HCT116 (cell line): ENCODE measurements at regions not wholly inside any gene's neighbourhood (a gene's known extent, or its start where the extent isn't known, plus 50 kb on each side); places are given as distances from the start of the nearest gene placed in this dataset.

Source experiments
- ATAC-seq: fragments of 200-7000 bp; cut with Tn5 transposase; 2 replicates; pipeline ENCODE4 v1.9.1; 2020; ENCODE audit warnings: mild to moderate bottlenecking, moderate library complexity
- BruUV-seq: library from RNA; stranded (reverse); fragments of 400-500 nt; replicated peaks from 2 replicates; lab custom pipeline; 2021; lab: Mats Ljungman, UMichigan
- CTCF ChIA-PET: fragments of 300-600 bp; sonication (Branson Sonifier 250); formaldehyde crosslinking; loops from one replicate; lab custom pipeline; 2021; ENCODE audit warnings: antibody characterized with exemption; lab: Charles Lee
- POLR2A ChIA-PET: fragments of 300-600, 350-600 bp; sonication (Branson Sonifier 250); formaldehyde crosslinking; loops from one replicate; lab custom pipeline; 2021; ENCODE audit warnings: antibody characterized with exemption; lab: Charles Lee
- RAD21 ChIA-PET, 2 experiments: fragments of 300-600 bp; sonication (Branson Sonifier 250); formaldehyde crosslinking; loops; one replicate each; lab custom pipeline; 2023; ENCODE audit warnings: low total read pairs in 2 of 2; ENCODE audit not compliant: uncharacterized antibody in 2 of 2, unreplicated experiment in 2 of 2, low non-redundant PET in 1 of 2; lab: Charles Lee
- DNase-seq: peaks from one replicate; pipeline ENCODE4 v3.0.0-alpha.2; 2010; ENCODE audit warnings: low read depth, low spot score
- H2AFZ ChIP-seq: fragments of 200-600 bp; shearing (Covaris generic), sonication (generic); 2 replicates; pipeline ENCODE4 v1.6.1; 2017; ENCODE audit warnings: low read depth, mixed run types, mixed read lengths, antibody characterized with exemption, low read length; ENCODE audit not compliant: poor library complexity, severe bottlenecking
- H3K27ac ChIP-seq: 2 replicates; pipeline ENCODE4 v1.5.1; 2012; ENCODE audit warnings: low read depth, low read length
- H3K27me3 ChIP-seq: fragments of 200-600 bp; sonication (generic); 2 replicates; pipeline ENCODE4 v1.6.1; 2016; ENCODE audit warnings: mixed run types, low read length, mixed read lengths; ENCODE audit not compliant: insufficient read depth
- H3K36me3 ChIP-seq, 2 experiments: fragments of 200-500 bp in 1 of 2; fragments of 200-600 bp in 1 of 2; sonication (Bioruptor generic) in 1 of 2; sonication (generic) in 1 of 2; 2 replicates each; pipeline versions ENCODE4 v1.5.1 to v1.6.1; 2014 to 2016; ENCODE audit warnings: low read length in 2 of 2, inconsistent platforms in 1 of 2, mixed read lengths in 1 of 2, mixed run types in 1 of 2; ENCODE audit not compliant: insufficient read depth in 2 of 2, control insufficient read depth in 1 of 2
- H3K4me1 ChIP-seq, 2 experiments: fragments of 200-600 bp in 1 of 2; sonication (generic) in 1 of 2; 2 replicates each; pipeline versions ENCODE4 v1.5.1 to v1.6.1; 2012 to 2017; ENCODE audit warnings: low read length in 2 of 2, inconsistent platforms in 1 of 2, mild to moderate bottlenecking in 1 of 2, mixed read lengths in 1 of 2, mixed run types in 1 of 2, moderate library complexity in 1 of 2; ENCODE audit not compliant: insufficient read depth in 2 of 2, control insufficient read depth in 1 of 2
- H3K4me2 ChIP-seq: fragments of 200-600 bp; sonication (generic); 2 replicates; pipeline ENCODE4 v1.6.1; 2017; ENCODE audit warnings: mixed run types, low read length, mixed read lengths
- H3K4me3 ChIP-seq, 2 experiments: fragments of 200-600 bp in 1 of 2; sonication (generic) in 1 of 2; replicated peaks in 1 of 2; 2 replicates each; pipeline ENCODE4 v1.5.1; 2011 to 2016; ENCODE audit warnings: low read length in 2 of 2, control low read depth in 1 of 2, low read depth in 1 of 2, mild to moderate bottlenecking in 1 of 2, mixed read lengths in 1 of 2, mixed run types in 1 of 2
- H3K79me2 ChIP-seq: fragments of 200-600 bp; sonication (generic); 2 replicates; pipeline ENCODE4 v1.6.1; 2017; ENCODE audit warnings: mild to moderate bottlenecking, mixed run types, low read length, moderate library complexity, mixed read lengths; ENCODE audit not compliant: insufficient read depth
- H3K9ac ChIP-seq: fragments of 200-600 bp; sonication (generic); 2 replicates; pipeline ENCODE4 v1.6.1; 2016; ENCODE audit warnings: low read length, mixed read lengths
- H3K9me2 ChIP-seq: fragments of 200-600 bp; sonication (generic), shearing (Covaris generic); 2 replicates; pipeline ENCODE4 v1.6.1; 2017; ENCODE audit warnings: mixed run types, mild to moderate bottlenecking, moderate library complexity; ENCODE audit not compliant: insufficient read depth
- H3K9me3 ChIP-seq, 2 experiments: fragments of 200-500 bp in 1 of 2; fragments of 200-600 bp in 1 of 2; sonication (Bioruptor generic) in 1 of 2; sonication (generic) in 1 of 2; 2 replicates each; pipeline ENCODE4 v1.6.1; 2014 to 2017; ENCODE audit warnings: low read length in 2 of 2, mixed read lengths in 2 of 2, inconsistent platforms in 1 of 2, low read depth in 1 of 2, mild to moderate bottlenecking in 1 of 2, mixed run types in 1 of 2, moderate library complexity in 1 of 2; ENCODE audit not compliant: control insufficient read depth in 1 of 2, insufficient read depth in 1 of 2
- H4K20me1 ChIP-seq: fragments of 200-600 bp; sonication (generic), shearing (Covaris generic); 2 replicates; pipeline ENCODE4 v1.6.1; 2017; ENCODE audit warnings: mixed run types, mild to moderate bottlenecking, moderate library complexity; ENCODE audit not compliant: insufficient read depth
- CBX3 ChIP-seq: IDR thresholded peaks from 2 replicates; pipeline ENCODE4 v1.6.1; 2012; ENCODE audit warnings: low read depth
- CEBPB ChIP-seq: IDR thresholded peaks from 2 replicates; pipeline ENCODE4 v1.6.1; 2012; ENCODE audit warnings: low read depth
- EGR1 ChIP-seq: IDR thresholded peaks from 2 replicates; pipeline ENCODE4 v1.6.1; 2012; ENCODE audit warnings: low read depth
- EZH2 ChIP-seq: fragments of 200-600 bp; sonication (generic); IDR thresholded peaks from 2 replicates; pipeline ENCODE4 v1.6.1; 2017; ENCODE audit warnings: antibody characterized with exemption, mixed run types
- EZH2phosphoT487 ChIP-seq: fragments of 200-600 bp; IDR thresholded peaks from 2 replicates; pipeline ENCODE4 v1.6.1; 2018; ENCODE audit warnings: antibody characterized with exemption, borderline replicate concordance
- MAX ChIP-seq: IDR thresholded peaks from 2 replicates; pipeline ENCODE4 v1.6.1; 2012
- POLR2A ChIP-seq: IDR thresholded peaks from 2 replicates; pipeline ENCODE4 v1.7.0; 2011; ENCODE audit warnings: borderline replicate concordance; ENCODE audit not compliant: insufficient read depth, insufficient read length; ENCODE audit errors: extremely low read depth
- POLR2AphosphoS5 ChIP-seq: IDR thresholded peaks from 2 replicates; pipeline ENCODE4 v1.6.1; 2011; ENCODE audit warnings: mild to moderate bottlenecking, low read depth, low read length, moderate library complexity
- RAD21 ChIP-seq: IDR thresholded peaks from 2 replicates; pipeline ENCODE4 v1.6.1; 2012; ENCODE audit warnings: low read depth, mild to moderate bottlenecking
- SIN3A ChIP-seq: IDR thresholded peaks from 2 replicates; pipeline ENCODE4 v1.6.1; 2012; ENCODE audit warnings: low read depth
- SP1 ChIP-seq: IDR thresholded peaks from 2 replicates; pipeline ENCODE4 v1.6.1; 2012; ENCODE audit warnings: low read depth
- SRF ChIP-seq: IDR thresholded peaks from 2 replicates; pipeline ENCODE4 v1.6.1; 2012; ENCODE audit warnings: low read depth
- TCF7L2 ChIP-seq: IDR thresholded peaks from 2 replicates; pipeline ENCODE4 v1.7.0; 2011; ENCODE audit warnings: borderline replicate concordance, inconsistent platforms; ENCODE audit not compliant: insufficient read depth, insufficient read length; ENCODE audit errors: extremely low read depth
- YY1 ChIP-seq: IDR thresholded peaks from 2 replicates; pipeline ENCODE4 v1.6.1; 2011; ENCODE audit warnings: low read length, low read depth, moderate library complexity, mild to moderate bottlenecking; ENCODE audit not compliant: insufficient replicate concordance; ENCODE audit errors: extremely low read depth
- ZBTB33 ChIP-seq: IDR thresholded peaks from 2 replicates; pipeline ENCODE4 v1.6.1; 2011; ENCODE audit warnings: mild to moderate bottlenecking, low read length, moderate library complexity; ENCODE audit not compliant: insufficient replicate concordance; ENCODE audit errors: extremely low read depth
- ZFX ChIP-seq: fragments of 450-650 bp; IDR thresholded peaks from 2 replicates; pipeline ENCODE4 v1.6.1; 2017
- intact Hi-C: fragments of 100-400 bp; cut with micrococcal nuclease; formaldehyde crosslinking; loops from 2 replicates; pipeline ENCODE4 v1.10.0; 2022
- TF ChIP-seq, protein P1 (sequence below): IDR thresholded peaks from 2 replicates; pipeline ENCODE4 v1.6.1; 2012; ENCODE audit warnings: low read depth

DNA sequence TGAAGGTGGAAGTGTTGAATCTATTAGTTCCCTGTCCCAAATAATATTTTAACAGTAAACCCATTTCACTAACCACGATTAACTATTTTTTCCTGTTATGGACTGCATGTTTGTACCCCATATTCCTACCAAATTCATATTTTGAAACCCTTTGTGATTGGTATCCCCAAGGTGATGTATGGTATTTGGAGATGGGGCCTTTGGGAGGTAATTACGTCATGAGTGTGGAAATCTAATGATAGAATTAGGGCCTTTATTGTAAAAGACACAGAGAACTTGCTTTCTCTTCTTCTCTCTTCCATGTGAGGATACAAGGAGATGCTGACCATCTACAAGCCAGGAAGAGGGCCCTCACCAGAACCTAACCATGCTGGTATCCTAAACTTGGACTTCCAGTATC is 744.7 kb downstream of the DTWD2 start:
- H3K4me1 ChIP-seq = no peaks in the 10 kb centered on the region
- H3K36me3 ChIP-seq = no peaks in the 10 kb centered on the region
- H3K9me3 ChIP-seq = no peaks in the 10 kb centered on the region
- TF ChIP-seq SRF = no peak
- no peak for TF ChIP-seq YY1
- no peak for TF ChIP-seq SIN3A
- no peak for TF ChIP-seq EZH2
- no peak for TF ChIP-seq EZH2phosphoT487
- no peak for TF ChIP-seq RAD21
- TF ChIP-seq CEBPB = no peak
- no peak for TF ChIP-seq SP1
- no peak for TF ChIP-seq CBX3
- no peak for TF ChIP-seq TCF7L2
- no peak for TF ChIP-seq MAX
- no peak for TF ChIP-seq ZFX
- no peak for TF ChIP-seq POLR2A
- TF ChIP-seq POLR2AphosphoS5 = no peak
- no peak for TF ChIP-seq ZBTB33
- TF ChIP-seq, protein P1, sequence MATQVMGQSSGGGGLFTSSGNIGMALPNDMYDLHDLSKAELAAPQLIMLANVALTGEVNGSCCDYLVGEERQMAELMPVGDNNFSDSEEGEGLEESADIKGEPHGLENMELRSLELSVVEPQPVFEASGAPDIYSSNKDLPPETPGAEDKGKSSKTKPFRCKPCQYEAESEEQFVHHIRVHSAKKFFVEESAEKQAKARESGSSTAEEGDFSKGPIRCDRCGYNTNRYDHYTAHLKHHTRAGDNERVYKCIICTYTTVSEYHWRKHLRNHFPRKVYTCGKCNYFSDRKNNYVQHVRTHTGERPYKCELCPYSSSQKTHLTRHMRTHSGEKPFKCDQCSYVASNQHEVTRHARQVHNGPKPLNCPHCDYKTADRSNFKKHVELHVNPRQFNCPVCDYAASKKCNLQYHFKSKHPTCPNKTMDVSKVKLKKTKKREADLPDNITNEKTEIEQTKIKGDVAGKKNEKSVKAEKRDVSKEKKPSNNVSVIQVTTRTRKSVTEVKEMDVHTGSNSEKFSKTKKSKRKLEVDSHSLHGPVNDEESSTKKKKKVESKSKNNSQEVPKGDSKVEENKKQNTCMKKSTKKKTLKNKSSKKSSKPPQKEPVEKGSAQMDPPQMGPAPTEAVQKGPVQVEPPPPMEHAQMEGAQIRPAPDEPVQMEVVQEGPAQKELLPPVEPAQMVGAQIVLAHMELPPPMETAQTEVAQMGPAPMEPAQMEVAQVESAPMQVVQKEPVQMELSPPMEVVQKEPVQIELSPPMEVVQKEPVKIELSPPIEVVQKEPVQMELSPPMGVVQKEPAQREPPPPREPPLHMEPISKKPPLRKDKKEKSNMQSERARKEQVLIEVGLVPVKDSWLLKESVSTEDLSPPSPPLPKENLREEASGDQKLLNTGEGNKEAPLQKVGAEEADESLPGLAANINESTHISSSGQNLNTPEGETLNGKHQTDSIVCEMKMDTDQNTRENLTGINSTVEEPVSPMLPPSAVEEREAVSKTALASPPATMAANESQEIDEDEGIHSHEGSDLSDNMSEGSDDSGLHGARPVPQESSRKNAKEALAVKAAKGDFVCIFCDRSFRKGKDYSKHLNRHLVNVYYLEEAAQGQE = no peak
- no peak for TF ChIP-seq EGR1
- H3K9ac ChIP-seq = no peak overlapping the region
- DNase-seq (no peak), ATAC-seq (no peak)
- no peak overlapping the region for H2AFZ ChIP-seq
- no peak overlapping the region for H3K4me2 ChIP-seq
- no peaks in the 10 kb centered on the region for H3K79me2 ChIP-seq
- intact Hi-C loops = no loop called here
- RAD21 ChIA-PET = no interaction called here
- H3K4me3 ChIP-seq = no peak overlapping the region
- no peak overlapping the region for H3K27ac ChIP-seq
- CTCF ChIA-PET = no interaction called here
- no peaks in the 10 kb centered on the region for H3K27me3 ChIP-seq
- H3K9me2 ChIP-seq = no peaks in the 10 kb centered on the region
- no peaks in the 10 kb centered on the region for H4K20me1 ChIP-seq
- POLR2A ChIA-PET = no interaction called here
- no TSS peak for BruUV-seq
